IMR-90 (cell line): ENCODE measurements at regions not wholly inside any gene's neighbourhood (a gene's known extent, or its start where the extent isn't known, plus 50 kb on each side); places are given as distances from the start of the nearest gene placed in this dataset.

Experiments
- ATAC-seq: fragments of 200-7000 bp; cut with Tn5 transposase; 2 replicates; pipeline ENCODE4 v1.9.1; 2020; ENCODE audit warnings: low read depth, mild to moderate bottlenecking, moderate library complexity
- BruUV-seq: library from RNA; stranded (reverse); fragments of 400-500 nt; replicated peaks from 2 replicates; lab custom pipeline; 2021; lab: Mats Ljungman, UMichigan
- CTCF ChIA-PET: fragments of 300-600 bp; formaldehyde crosslinking; extraction: SDS; loops from one replicate; lab custom pipeline; 2021; ENCODE audit warnings: antibody characterized with exemption; lab: Yijun Ruan, JAX
- POLR2A ChIA-PET: fragments of 300-600 bp; sonication (Branson Sonifier 250); formaldehyde crosslinking; loops from one replicate; lab custom pipeline; 2022; ENCODE audit warnings: antibody characterized with exemption; ENCODE audit not compliant: unreplicated experiment; lab: Charles Lee
- DNase-seq: peaks from one replicate; pipeline ENCODE4 v3.0.0; 2013
- H2AFZ ChIP-seq: replicated peaks from 2 replicates; pipeline ENCODE3; 2013; ENCODE audit warnings: low read length, mild to moderate bottlenecking; ENCODE audit not compliant: poor library complexity
- H2AK5ac ChIP-seq: 2 replicates; pipeline ENCODE4 v1.6.1; 2013; ENCODE audit warnings: low read depth, low read length, inconsistent platforms
- H2AK9ac ChIP-seq: replicated peaks from 2 replicates; pipeline ENCODE3; 2013; ENCODE audit warnings: mild to moderate bottlenecking, low read depth, low read length, moderate library complexity; ENCODE audit not compliant: poor library complexity
- H2BK120ac ChIP-seq: 2 replicates; pipeline ENCODE4 v1.6.1; 2013; ENCODE audit warnings: low read depth, low read length, inconsistent platforms
- H2BK15ac ChIP-seq: 3 replicates; pipeline ENCODE4 v1.6.1; 2013; ENCODE audit warnings: low read depth, low read length, inconsistent platforms
- H2BK20ac ChIP-seq: 2 replicates; pipeline ENCODE4 v1.6.1; 2013; ENCODE audit warnings: low read depth, mild to moderate bottlenecking, inconsistent platforms, low read length, moderate library complexity
- H2BK5ac ChIP-seq: 2 replicates; pipeline ENCODE4 v1.6.1; 2013; ENCODE audit warnings: mild to moderate bottlenecking, low read depth, low read length, inconsistent platforms; ENCODE audit not compliant: poor library complexity, severe bottlenecking
- H3K14ac ChIP-seq: replicated peaks from 2 replicates; pipeline ENCODE4 v1.6.1; 2013; ENCODE audit warnings: low read depth, low read length, inconsistent platforms
- H3K18ac ChIP-seq: 2 replicates; pipeline ENCODE4 v1.6.1; 2013; ENCODE audit warnings: low read depth, low read length, control low read depth
- H3K23ac ChIP-seq: 2 replicates; pipeline ENCODE4 v1.6.1; 2013; ENCODE audit warnings: low read depth, low read length, inconsistent platforms
- H3K27ac ChIP-seq: 2 replicates; pipeline ENCODE4 v1.5.1; 2013; ENCODE audit warnings: mild to moderate bottlenecking, control low read depth, low read length; ENCODE audit not compliant: insufficient read depth
- H3K27me3 ChIP-seq: 2 replicates; pipeline ENCODE4 v1.6.1; 2013; ENCODE audit warnings: low read length; ENCODE audit not compliant: control insufficient read depth, insufficient read depth
- H3K36me3 ChIP-seq: 2 replicates; pipeline ENCODE4 v1.6.1; 2013; ENCODE audit warnings: low read length, mixed read lengths; ENCODE audit not compliant: control insufficient read depth, insufficient read depth
- H3K4ac ChIP-seq: 2 replicates; pipeline ENCODE4 v1.6.1; 2013; ENCODE audit warnings: low read depth, low read length, inconsistent platforms
- H3K4me1 ChIP-seq: 2 replicates; pipeline ENCODE4 v1.6.1; 2013; ENCODE audit warnings: low read length, mixed read lengths; ENCODE audit not compliant: control insufficient read depth, insufficient read depth
- H3K4me2 ChIP-seq: 2 replicates; pipeline ENCODE4 v1.6.1; 2013; ENCODE audit warnings: low read depth, mild to moderate bottlenecking, control low read depth, low read length, moderate library complexity
- H3K4me3 ChIP-seq: 2 replicates; pipeline ENCODE4 v1.5.1; 2013; ENCODE audit warnings: low read depth, mild to moderate bottlenecking, control low read depth, low read length, moderate library complexity; ENCODE audit not compliant: insufficient read depth
- H3K56ac ChIP-seq: 2 replicates; pipeline ENCODE4 v1.6.1; 2013; ENCODE audit warnings: low read length, inconsistent platforms; ENCODE audit not compliant: insufficient read depth; ENCODE audit errors: extremely low read depth
- H3K79me1 ChIP-seq, 2 experiments: 2 replicates each; pipeline ENCODE4 v1.6.1; 2013; ENCODE audit warnings: low read length in 2 of 2, inconsistent platforms in 1 of 2, low read depth in 1 of 2
- H3K9ac ChIP-seq: 2 replicates; pipeline ENCODE4 v1.6.1; 2013; ENCODE audit warnings: low read depth, low read length, control low read depth
- H3K9me1 ChIP-seq: 2 replicates; pipeline ENCODE4 v1.6.1; 2013; ENCODE audit warnings: low read length, inconsistent platforms; ENCODE audit not compliant: insufficient read depth
- H3K9me3 ChIP-seq: 2 replicates; pipeline ENCODE4 v1.6.1; 2013; ENCODE audit warnings: low read length; ENCODE audit not compliant: control insufficient read depth, insufficient read depth
- H4K20me1 ChIP-seq: 2 replicates; pipeline ENCODE4 v1.6.1; 2013; ENCODE audit warnings: low read length, inconsistent platforms; ENCODE audit not compliant: insufficient read depth
- H4K5ac ChIP-seq: 2 replicates; pipeline ENCODE4 v1.6.1; 2013; ENCODE audit warnings: mild to moderate bottlenecking, low read depth, low read length, control low read depth
- H4K8ac ChIP-seq, 2 experiments: 2 replicates each; pipeline ENCODE4 v1.6.1; 2013; ENCODE audit warnings: low read depth in 2 of 2, low read length in 2 of 2, control low read depth in 1 of 2, inconsistent platforms in 1 of 2
- H4K91ac ChIP-seq: 2 replicates; pipeline ENCODE4 v1.6.1; 2013; ENCODE audit warnings: low read depth, low read length, inconsistent platforms; ENCODE audit not compliant: insufficient read depth
- MAZ ChIP-seq: IDR thresholded peaks from 2 replicates; pipeline ENCODE4 v1.6.1; 2012; ENCODE audit warnings: low read depth, mild to moderate bottlenecking, low read length, improper control_type of control experiment, moderate library complexity, borderline replicate concordance
- WGBS, 2 experiments: methylation state at CpG; one replicate each; pipeline versions ENCODE4 v1.1.5 to v1.1.7; 2013; ENCODE audit warnings: missing lambda C conversion rate in 2 of 2; ENCODE audit not compliant: insufficient read length in 1 of 2; ENCODE audit errors: extremely low coverage in 2 of 2; 5-methylcytosine and 5-hydroxymethylcytosine counted together
- dilution Hi-C: fragments of 300-500 bp; cut with HindIII; formaldehyde crosslinking; loops from one replicate; pipeline ENCODE4 v1.14.3; 2018; ENCODE audit warnings: low sequenced_read_pairs; ENCODE audit not compliant: unreplicated experiment
- in situ Hi-C: fragments of 300-500 bp; cut with MboI; formaldehyde crosslinking; loops from 3 replicates; pipeline ENCODE4 v1.14.3; 2019; ENCODE audit warnings: low sequenced_read_pairs, inconsistent platforms, mixed read lengths
- intact Hi-C: fragments of 100-400 bp; cut with micrococcal nuclease; formaldehyde crosslinking; loops from 2 replicates; pipeline ENCODE4 v1.10.0; 2022

GRCh38 chr7:57256637-57257375, 124.6 kb upstream of the ZNF479 start:
- Histone ChIP-seq H2BK20ac (no peak overlapping the region), H3K9me1 (no peaks in the 10 kb centered on the region), H3K27ac (no peak overlapping the region), H3K9me3 (peaks cover 24% of the 10 kb centered on the region), H2AK9ac (no peak overlapping the region), H2BK15ac (no peak overlapping the region), H3K9ac (no peak overlapping the region), H3K4ac (no peak overlapping the region), H3K36me3 (no peaks in the 10 kb centered on the region), H3K79me1 (no peaks in the 10 kb centered on the region), H3K4me2 (no peak overlapping the region), H3K14ac (no peak overlapping the region), H3K27me3 (no peaks in the 10 kb centered on the region), H2AK5ac (no peak overlapping the region), H2BK5ac (no peak overlapping the region), H3K56ac (no peak overlapping the region), H2BK120ac (no peak overlapping the region), H3K4me1 (no peaks in the 10 kb centered on the region), H4K20me1 (no peaks in the 10 kb centered on the region), H4K5ac (no peak overlapping the region), H3K18ac (no peak overlapping the region), H4K8ac (no peak overlapping the region), H3K23ac (no peak overlapping the region), H3K4me3 (no peak overlapping the region), H2AFZ (no peak overlapping the region), H4K91ac (no peak overlapping the region)
- in situ Hi-C loops (no loop called here), dilution Hi-C loops (no loop called here), intact Hi-C loops (no loop called here)
- CTCF ChIA-PET, result no interaction called here
- POLR2A ChIA-PET, result no interaction called here
- DNase-seq (no peak), ATAC-seq (no peak)
- no TSS peak for BruUV-seq
- TF ChIP-seq MAZ, result no peak
- WGBS, 2 experiments, result 76% methylated on average over 16 of the region's 44 CpGs; no CpG with 5 or more reads in 1 of the 2 experiments
